OCI-LY7 (cell line): ENCODE measurements at regions not wholly inside any gene's neighbourhood (a gene's known extent, or its start where the extent isn't known, plus 50 kb on each side); places are given as distances from the start of the nearest gene placed in this dataset.

ENCODE experiments used
- EZH2phosphoT487 ChIP-seq: fragments of 200-600 bp; sonication (generic); IDR thresholded peaks from 2 replicates; pipeline ENCODE4 v1.6.1; 2018; ENCODE audit warnings: low read depth, borderline replicate concordance, mild to moderate bottlenecking, mixed run types, antibody characterized with exemption, low read length, moderate library complexity, mixed read lengths
- TF ChIP-seq, protein P1 (sequence below): fragments of 200-600 bp; sonication (generic); conservative IDR thresholded peaks from 2 replicates; pipeline ENCODE4 v1.5.1; 2014; ENCODE audit warnings: mild to moderate bottlenecking, antibody characterized with exemption, low read length, moderate library complexity, mixed read lengths

- TF ChIP-seq, protein P1, sequence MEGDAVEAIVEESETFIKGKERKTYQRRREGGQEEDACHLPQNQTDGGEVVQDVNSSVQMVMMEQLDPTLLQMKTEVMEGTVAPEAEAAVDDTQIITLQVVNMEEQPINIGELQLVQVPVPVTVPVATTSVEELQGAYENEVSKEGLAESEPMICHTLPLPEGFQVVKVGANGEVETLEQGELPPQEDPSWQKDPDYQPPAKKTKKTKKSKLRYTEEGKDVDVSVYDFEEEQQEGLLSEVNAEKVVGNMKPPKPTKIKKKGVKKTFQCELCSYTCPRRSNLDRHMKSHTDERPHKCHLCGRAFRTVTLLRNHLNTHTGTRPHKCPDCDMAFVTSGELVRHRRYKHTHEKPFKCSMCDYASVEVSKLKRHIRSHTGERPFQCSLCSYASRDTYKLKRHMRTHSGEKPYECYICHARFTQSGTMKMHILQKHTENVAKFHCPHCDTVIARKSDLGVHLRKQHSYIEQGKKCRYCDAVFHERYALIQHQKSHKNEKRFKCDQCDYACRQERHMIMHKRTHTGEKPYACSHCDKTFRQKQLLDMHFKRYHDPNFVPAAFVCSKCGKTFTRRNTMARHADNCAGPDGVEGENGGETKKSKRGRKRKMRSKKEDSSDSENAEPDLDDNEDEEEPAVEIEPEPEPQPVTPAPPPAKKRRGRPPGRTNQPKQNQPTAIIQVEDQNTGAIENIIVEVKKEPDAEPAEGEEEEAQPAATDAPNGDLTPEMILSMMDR = no peak
- TF ChIP-seq EZH2phosphoT487 = no peak
Observed at GRCh38 chr2:56713978-56714377, 530.2 kb downstream of the CCDC85A start.
